HepG2 (cell line): ENCODE measurements at regions not wholly inside any gene's neighbourhood (a gene's known extent, or its start where the extent isn't known, plus 50 kb on each side); places are given as distances from the start of the nearest gene placed in this dataset.

Experiments used
- ATAC-seq: fragments of 200-7000 bp; cut with Tn5 transposase; 3 replicates; pipeline ENCODE4 v1.9.1; 2020; ENCODE audit warnings: mild to moderate bottlenecking, moderate library complexity
- BruUV-seq: library from RNA; stranded (reverse); fragments of 400-500 nt; replicated peaks from 2 replicates; lab custom pipeline; 2021; lab: Mats Ljungman, UMichigan
- CTCF ChIA-PET: fragments of 300-600 bp; formaldehyde crosslinking; extraction: SDS; loops from one replicate; lab custom pipeline; 2021; ENCODE audit warnings: low total read pairs, inconsistent platforms, low intra/inter-chr PET ratio; lab: Yijun Ruan, JAX
- POLR2A ChIA-PET: fragments of 350-600 bp; sonication (Branson Sonifier 250); formaldehyde crosslinking; loops from one replicate; lab custom pipeline; 2020; ENCODE audit warnings: antibody characterized with exemption, inconsistent platforms; lab: Yijun Ruan, JAX
- DNase-seq: peaks from one replicate; pipeline ENCODE4 v3.0.0-alpha.2; 2015; ENCODE audit warnings: low spot score
- FAIRE-seq: peaks from 3 replicates; lab custom pipeline; 2011; peaks lifted over from hg19 to GRCh38; lab: Jason Lieb, UNC
- H2AFZ ChIP-seq: one replicate; pipeline ENCODE4 v1.6.1; 2011; ENCODE audit warnings: low read length, inconsistent platforms
- H3K27ac ChIP-seq: fragments of 300-600 bp; 3 replicates; pipeline ENCODE4 v1.8.0; 2011; ENCODE audit warnings: mixed run types, mild to moderate bottlenecking, mixed read lengths, low read length, inconsistent platforms; ENCODE audit not compliant: insufficient read depth; ENCODE audit errors: extremely low read length
- H3K27me3 ChIP-seq, 2 experiments: fragments of 200-600 bp in 1 of 2; 2 replicates in 1 of 2; 3 replicates in 1 of 2; pipeline versions ENCODE4 v1.6.0 to v1.8.0; 2011; ENCODE audit warnings: low read length in 2 of 2, mild to moderate bottlenecking in 2 of 2, moderate library complexity in 2 of 2, inconsistent platforms in 1 of 2; ENCODE audit not compliant: insufficient read depth in 2 of 2, control insufficient read depth in 1 of 2
- H3K36me3 ChIP-seq, 2 experiments: fragments of 200-600 bp in 1 of 2; replicated peaks in 1 of 2; 2 replicates in 1 of 2; 3 replicates in 1 of 2; pipeline versions ENCODE4 v1.5.1 to v1.8.0; 2011; ENCODE audit warnings: low read length in 2 of 2, inconsistent platforms in 1 of 2; ENCODE audit not compliant: insufficient read depth in 2 of 2, control insufficient read depth in 1 of 2
- H3K4me1 ChIP-seq: 2 replicates; pipeline ENCODE4 v1.5.1; 2012; ENCODE audit warnings: low read length, inconsistent platforms; ENCODE audit not compliant: insufficient read depth
- H3K4me2 ChIP-seq: 2 replicates; pipeline ENCODE4 v1.6.0; 2011; ENCODE audit warnings: low read depth, low read length, inconsistent platforms
- H3K4me3 ChIP-seq, 3 experiments: fragments of 200-600 bp in 1 of 3; sonication (generic), shearing (Covaris generic) in 1 of 3; replicated peaks in 1 of 3; 2 replicates each; pipeline ENCODE4 v1.5.1; 2011 to 2016; ENCODE audit warnings: low read length in 3 of 3, inconsistent platforms in 2 of 3, low read depth in 2 of 3, mild to moderate bottlenecking in 2 of 3, control low read depth in 1 of 3, mixed read lengths in 1 of 3; ENCODE audit not compliant: insufficient read depth in 1 of 3
- H3K79me2 ChIP-seq: one replicate; pipeline ENCODE4 v1.6.1; 2011; ENCODE audit warnings: low read length, inconsistent platforms; ENCODE audit not compliant: insufficient read depth
- H3K9ac ChIP-seq: 2 replicates; pipeline ENCODE4 v1.6.0; 2011; ENCODE audit warnings: mild to moderate bottlenecking, low read depth, low read length, inconsistent platforms; ENCODE audit not compliant: insufficient read depth
- H3K9me3 ChIP-seq: 2 replicates; pipeline ENCODE4 v1.5.1; 2012; ENCODE audit warnings: mild to moderate bottlenecking, low read length
- H4K20me1 ChIP-seq: 2 replicates; pipeline ENCODE4 v1.6.0; 2011; ENCODE audit warnings: inconsistent platforms, mild to moderate bottlenecking, low read length, moderate library complexity; ENCODE audit not compliant: insufficient read depth
- CBX1 ChIP-seq: IDR thresholded peaks from one replicate; pipeline ENCODE4 v1.6.1; 2016; ENCODE audit warnings: antibody characterized with exemption, low read depth
- HIVEP1 ChIP-seq: sonication (generic); formaldehyde crosslinking; IDR thresholded peaks from 2 replicates; pipeline ENCODE4 v1.4.0; 2020; ENCODE audit warnings: mild to moderate bottlenecking, missing genetic modification reagents
- KAT7 ChIP-seq: IDR thresholded peaks from 2 replicates; pipeline ENCODE4 v1.6.1; 2018; ENCODE audit warnings: borderline replicate concordance, missing compliant biosample characterization
- KMT2A ChIP-seq: sonication (generic); formaldehyde crosslinking; IDR thresholded peaks from 2 replicates; pipeline ENCODE4 v1.4.0; 2020; ENCODE audit warnings: missing genetic modification reagents
- NFKBIZ ChIP-seq: IDR thresholded peaks from 2 replicates; pipeline ENCODE4 v1.6.1; 2018; ENCODE audit warnings: missing genetic modification reagents, missing compliant biosample characterization
- PHF20 ChIP-seq: sonication (generic); formaldehyde crosslinking; IDR thresholded peaks from 2 replicates; pipeline ENCODE4 v1.5.0; 2020; ENCODE audit warnings: mild to moderate bottlenecking, missing genetic modification reagents
- RBFOX2 ChIP-seq: fragments of 200-400 bp; formaldehyde crosslinking; IDR thresholded peaks from 2 replicates; pipeline ENCODE4 v1.6.1; 2017; ENCODE audit warnings: low read depth, mild to moderate bottlenecking, low read length
- SAFB2 ChIP-seq: sonication (generic); formaldehyde crosslinking; IDR thresholded peaks from 2 replicates; pipeline ENCODE4 v1.5.1; 2020; ENCODE audit warnings: missing genetic modification reagents, low read depth, mild to moderate bottlenecking, borderline replicate concordance
- SYNCRIP ChIP-seq: fragments of 200-400 bp; formaldehyde crosslinking; IDR thresholded peaks from 2 replicates; pipeline ENCODE4 v1.6.1; 2018; ENCODE audit warnings: mild to moderate bottlenecking, low read depth, low read length; ENCODE audit not compliant: insufficient read depth
- TP53 ChIP-seq: sonication (generic); formaldehyde crosslinking; conservative IDR thresholded peaks from 2 replicates; pipeline ENCODE4 v1.4.0; 2020; ENCODE audit warnings: missing genetic modification reagents
- ZMYM4 ChIP-seq: sonication (generic); formaldehyde crosslinking; IDR thresholded peaks from 2 replicates; pipeline ENCODE4 v1.8.1; 2023; ENCODE audit warnings: mild to moderate bottlenecking, missing genetic modification reagents
- ZNF24 ChIP-seq: fragments of 450-650 bp; IDR thresholded peaks from 2 replicates; pipeline ENCODE4 v1.6.1; 2017; ENCODE audit warnings: antibody characterized with exemption, mild to moderate bottlenecking
- ZNF678 ChIP-seq: sonication (generic); formaldehyde crosslinking; IDR thresholded peaks from 2 replicates; pipeline ENCODE4 v1.4.0; 2020; ENCODE audit warnings: mild to moderate bottlenecking, missing genetic modification reagents
- WGBS: methylation state at CpG from one replicate; pipeline ENCODE4 v1.1.6; 2017; ENCODE audit warnings: low lambda C conversion rate; 5-methylcytosine and 5-hydroxymethylcytosine counted together
- in situ Hi-C: cut with HindIII; loops from 2 replicates; pipeline ENCODE4 v1.10.0; 2017; ENCODE audit warnings: low pct_unique_long_range_greater_than_20kb; ENCODE audit not compliant: extremely low pct_ligation_motif_present
- intact Hi-C: fragments of 100-400 bp; cut with micrococcal nuclease; formaldehyde crosslinking; loops from one replicate; pipeline ENCODE4 v1.10.0; 2022; ENCODE audit not compliant: unreplicated experiment
- TF ChIP-seq, protein P1 (sequence below): sonication (generic); formaldehyde crosslinking; IDR thresholded peaks from 2 replicates; pipeline ENCODE4 v1.8.1; 2022; ENCODE audit warnings: mild to moderate bottlenecking, missing genetic modification reagents
- TF ChIP-seq, protein P2 (sequence below): sonication (generic); formaldehyde crosslinking; IDR thresholded peaks from 2 replicates; pipeline ENCODE4 v1.4.0; 2020; ENCODE audit warnings: missing genetic modification reagents, mild to moderate bottlenecking, borderline replicate concordance
- TF ChIP-seq, protein P3 (sequence below): fragments of 450-650 bp; IDR thresholded peaks from 2 replicates; pipeline ENCODE4 v1.6.1; 2016
- TF ChIP-seq, protein P4 (sequence below): sonication (generic); formaldehyde crosslinking; IDR thresholded peaks from 2 replicates; pipeline ENCODE4 v1.4.0; 2020; ENCODE audit warnings: missing genetic modification reagents

DNA sequence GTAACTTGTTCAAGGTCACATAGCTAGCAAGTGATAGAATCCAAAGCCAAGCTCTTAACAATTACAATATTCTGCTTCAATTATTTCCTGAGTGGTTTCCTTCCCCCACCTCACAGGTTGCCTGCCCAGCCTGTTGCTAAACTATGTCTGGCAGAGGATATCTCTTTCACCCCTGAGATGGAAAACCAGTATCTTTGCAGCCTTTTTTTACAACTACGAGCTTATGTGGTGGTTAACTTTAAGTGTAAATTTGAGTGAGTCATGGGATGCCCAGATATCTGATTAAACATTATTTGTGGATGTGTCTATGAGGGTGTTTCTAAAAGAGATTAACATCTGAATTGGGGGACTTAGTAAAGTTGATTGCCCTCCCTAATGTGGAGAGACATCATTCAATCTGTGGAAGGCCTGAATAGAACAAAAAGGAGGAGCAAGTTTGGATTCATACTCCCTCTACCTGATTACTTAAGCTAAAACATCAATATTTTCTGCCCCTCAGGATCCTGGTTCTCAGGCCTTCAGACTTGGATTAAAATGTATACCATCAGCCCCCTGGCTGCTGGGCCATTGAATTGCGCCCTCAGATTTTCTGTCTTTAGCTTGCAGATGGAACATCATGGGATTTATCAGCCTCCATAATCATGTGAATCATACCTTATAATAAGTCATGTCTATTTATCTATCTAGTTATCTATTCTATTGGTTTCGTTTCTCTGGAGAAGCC lies 911.9 kb downstream of the METTL15 start:
- ATAC-seq = no peak
- no peak overlapping the region for H2AFZ ChIP-seq
- no peaks in the 10 kb centered on the region for H4K20me1 ChIP-seq
- intact Hi-C loops = no loop called here
- no peak overlapping the region for H3K9ac ChIP-seq
- WGBS = 3% methylated on average over 3 of the region's 3 CpGs
- H3K9me3 ChIP-seq = peaks cover 19% of the 10 kb centered on the region; the same call in 1 of the 2 replicates
- DNase-seq = no peak
- no peak overlapping the region for H3K4me3 ChIP-seq
- no peak for FAIRE-seq
- no peaks in the 10 kb centered on the region for H3K27me3 ChIP-seq
- H3K4me2 ChIP-seq = no peak overlapping the region
- H3K79me2 ChIP-seq = no peaks in the 10 kb centered on the region
- H3K27ac ChIP-seq = no peak overlapping the region
- in situ Hi-C loops = no loop called here
- BruUV-seq = no TSS peak
- no peak for TF ChIP-seq HIVEP1 (CRISPR knock-in tag)
- no peak for TF ChIP-seq SYNCRIP
- TF ChIP-seq, protein P1, sequence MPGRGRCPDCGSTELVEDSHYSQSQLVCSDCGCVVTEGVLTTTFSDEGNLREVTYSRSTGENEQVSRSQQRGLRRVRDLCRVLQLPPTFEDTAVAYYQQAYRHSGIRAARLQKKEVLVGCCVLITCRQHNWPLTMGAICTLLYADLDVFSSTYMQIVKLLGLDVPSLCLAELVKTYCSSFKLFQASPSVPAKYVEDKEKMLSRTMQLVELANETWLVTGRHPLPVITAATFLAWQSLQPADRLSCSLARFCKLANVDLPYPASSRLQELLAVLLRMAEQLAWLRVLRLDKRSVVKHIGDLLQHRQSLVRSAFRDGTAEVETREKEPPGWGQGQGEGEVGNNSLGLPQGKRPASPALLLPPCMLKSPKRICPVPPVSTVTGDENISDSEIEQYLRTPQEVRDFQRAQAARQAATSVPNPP = no peak
- TF ChIP-seq, protein P2, sequence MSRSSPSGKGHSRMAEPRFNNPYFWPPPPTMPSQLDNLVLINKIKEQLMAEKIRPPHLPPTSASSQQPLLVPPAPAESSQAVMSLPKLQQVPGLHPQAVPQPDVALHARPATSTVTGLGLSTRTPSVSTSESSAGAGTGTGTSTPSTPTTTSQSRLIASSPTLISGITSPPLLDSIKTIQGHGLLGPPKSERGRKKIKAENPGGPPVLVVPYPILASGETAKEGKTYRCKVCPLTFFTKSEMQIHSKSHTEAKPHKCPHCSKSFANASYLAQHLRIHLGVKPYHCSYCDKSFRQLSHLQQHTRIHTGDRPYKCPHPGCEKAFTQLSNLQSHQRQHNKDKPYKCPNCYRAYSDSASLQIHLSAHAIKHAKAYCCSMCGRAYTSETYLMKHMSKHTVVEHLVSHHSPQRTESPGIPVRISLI (CRISPR knock-in tag) = no peak
- TF ChIP-seq, protein P3, sequence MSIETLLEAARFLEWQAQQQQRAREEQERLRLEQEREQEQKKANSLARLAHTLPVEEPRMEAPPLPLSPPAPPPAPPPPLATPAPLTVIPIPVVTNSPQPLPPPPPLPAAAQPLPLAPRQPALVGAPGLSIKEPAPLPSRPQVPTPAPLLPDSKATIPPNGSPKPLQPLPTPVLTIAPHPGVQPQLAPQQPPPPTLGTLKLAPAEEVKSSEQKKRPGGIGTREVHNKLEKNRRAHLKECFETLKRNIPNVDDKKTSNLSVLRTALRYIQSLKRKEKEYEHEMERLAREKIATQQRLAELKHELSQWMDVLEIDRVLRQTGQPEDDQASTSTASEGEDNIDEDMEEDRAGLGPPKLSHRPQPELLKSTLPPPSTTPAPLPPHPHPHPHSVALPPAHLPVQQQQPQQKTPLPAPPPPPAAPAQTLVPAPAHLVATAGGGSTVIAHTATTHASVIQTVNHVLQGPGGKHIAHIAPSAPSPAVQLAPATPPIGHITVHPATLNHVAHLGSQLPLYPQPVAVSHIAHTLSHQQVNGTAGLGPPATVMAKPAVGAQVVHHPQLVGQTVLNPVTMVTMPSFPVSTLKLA = no peak
- TF ChIP-seq, protein P4, sequence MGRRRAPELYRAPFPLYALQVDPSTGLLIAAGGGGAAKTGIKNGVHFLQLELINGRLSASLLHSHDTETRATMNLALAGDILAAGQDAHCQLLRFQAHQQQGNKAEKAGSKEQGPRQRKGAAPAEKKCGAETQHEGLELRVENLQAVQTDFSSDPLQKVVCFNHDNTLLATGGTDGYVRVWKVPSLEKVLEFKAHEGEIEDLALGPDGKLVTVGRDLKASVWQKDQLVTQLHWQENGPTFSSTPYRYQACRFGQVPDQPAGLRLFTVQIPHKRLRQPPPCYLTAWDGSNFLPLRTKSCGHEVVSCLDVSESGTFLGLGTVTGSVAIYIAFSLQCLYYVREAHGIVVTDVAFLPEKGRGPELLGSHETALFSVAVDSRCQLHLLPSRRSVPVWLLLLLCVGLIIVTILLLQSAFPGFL = no peak
- TF ChIP-seq SAFB2 (CRISPR knock-in tag) = no peak
- no peak for TF ChIP-seq NFKBIZ (CRISPR knock-in tag)
- no peak for TF ChIP-seq ZNF24
- no peak for TF ChIP-seq CBX1
- no peak for TF ChIP-seq TP53 (CRISPR knock-in tag)
- TF ChIP-seq PHF20 (CRISPR knock-in tag) = no peak
- TF ChIP-seq KAT7 = no peak
- no peak for TF ChIP-seq KMT2A (CRISPR knock-in tag)
- TF ChIP-seq ZMYM4 = no peak
- no peak for TF ChIP-seq RBFOX2
- TF ChIP-seq ZNF678 = no peak
- H3K4me1 ChIP-seq = no peaks in the 10 kb centered on the region
- H3K36me3 ChIP-seq = no peaks in the 10 kb centered on the region
- ChIA-PET CTCF (no interaction called here), POLR2A (no interaction called here)
